GM10248 (cell line): ENCODE measurements at regions not wholly inside any gene's neighbourhood (a gene's known extent, or its start where the extent isn't known, plus 50 kb on each side); places are given as distances from the start of the nearest gene placed in this dataset.

Experiments used
- CTCF ChIA-PET: fragments of 300-600 bp; sonication (Branson Sonifier 250); formaldehyde crosslinking; extraction: SDS; loops from one replicate; lab custom pipeline; 2021; ENCODE audit warnings: antibody characterized with exemption; lab: Yijun Ruan, JAX
- POLR2A ChIA-PET: fragments of 350-650 bp; sonication (Branson Sonifier 250); formaldehyde crosslinking; extraction: SDS; loops from one replicate; lab custom pipeline; 2020; ENCODE audit warnings: antibody characterized with exemption; lab: Yijun Ruan, JAX
- DNase-seq: peaks from one replicate; pipeline ENCODE4 v3.0.0; 2012; ENCODE audit errors: extremely low spot score
- CTCF ChIP-seq: IDR thresholded peaks from 2 replicates; pipeline ENCODE4 v1.5.1; 2012; ENCODE audit warnings: mild to moderate bottlenecking, low read depth; ENCODE audit errors: extremely low read depth, missing control alignments, control extremely low read depth

GRCh38 chr1:222167896-222168295 is 380.0 kb downstream of the HHIPL2 start:
- CTCF ChIA-PET = interaction anchor here (0.7 to 1.2 kb wide), 4 partner anchors 9 to 689 kb away, joined by 3 read pairs; no protein-coding TSS in a partner anchor
- no peak for DNase-seq
- POLR2A ChIA-PET = no interaction called here
- no peak for TF ChIP-seq CTCF

- POLR2A ChIA-PET = no interaction called here
- DNase-seq = peak; percentile 29
- CTCF ChIA-PET = interaction anchor here (0.7 to 1.2 kb wide), 3 partner anchors 9 to 71 kb away, joined by 3 read pairs; no protein-coding TSS in a partner anchor
- peak; percentile 39 for TF ChIP-seq CTCF
These were observed 380.8 kb downstream of the HHIPL2 start for GRCh38 chr1:222167111-222167510.

DNA sequence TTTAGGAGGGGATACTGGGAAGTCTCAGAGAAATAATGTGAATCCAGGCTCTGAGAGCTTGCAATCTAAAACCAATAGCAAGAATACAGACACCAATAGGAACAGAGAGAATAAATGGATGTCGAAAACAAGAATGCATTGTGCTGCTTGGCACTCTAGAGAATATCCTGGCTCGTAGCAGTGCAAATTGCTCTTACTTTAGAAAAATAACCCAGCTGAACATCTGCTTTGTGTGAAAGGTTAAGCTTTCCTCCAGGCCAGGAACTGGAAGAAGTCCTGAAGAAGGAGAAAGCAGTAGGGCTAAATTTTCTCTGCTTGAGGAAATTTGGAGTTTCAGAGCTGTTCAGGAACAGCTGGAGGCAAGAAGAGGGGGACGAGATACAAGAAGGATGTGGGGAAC is 382.3 kb downstream of the HHIPL2 start:
- TF ChIP-seq CTCF = no peak
- DNase-seq = no peak
- ChIA-PET CTCF (interaction anchor here (0.8 to 1.3 kb wide), 4 partner anchors 9 to 1355 kb away, joined by 3 to 4 read pairs (median 3); no protein-coding TSS in a partner anchor), POLR2A (no interaction called here)

DNA sequence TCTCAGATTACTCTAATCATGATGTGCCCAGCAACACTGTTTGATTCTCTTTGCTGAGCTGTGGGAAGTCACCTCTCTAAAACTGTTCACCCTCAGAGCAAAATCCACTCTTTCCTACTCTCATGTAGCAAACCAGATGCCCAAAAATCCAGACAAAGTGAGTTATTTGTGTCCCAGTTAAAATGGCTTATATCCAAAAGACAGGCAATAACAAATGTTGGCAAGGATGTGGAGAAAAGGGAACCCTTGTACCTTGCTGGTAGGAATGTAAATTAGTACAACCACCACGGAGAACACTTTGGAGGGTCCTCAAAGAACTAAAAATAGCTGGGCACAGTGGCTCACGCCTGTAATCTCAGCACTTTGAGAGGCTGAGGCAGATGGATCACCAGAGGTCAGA is 384.0 kb downstream of the HHIPL2 start:
- ChIA-PET POLR2A (no interaction called here), CTCF (no interaction called here)
- no peak for TF ChIP-seq CTCF
- no peak for DNase-seq

- ChIA-PET CTCF (interaction anchor here (1.3 kb wide), 1 partner anchor 9 kb away, joined by 5 read pairs; no protein-coding TSS in a partner anchor), POLR2A (no interaction called here)
- no peak for TF ChIP-seq CTCF
- DNase-seq = no peak
These were observed 386.2 kb downstream of the HHIPL2 start for GRCh38 chr1:222161676-222162075.

DNA sequence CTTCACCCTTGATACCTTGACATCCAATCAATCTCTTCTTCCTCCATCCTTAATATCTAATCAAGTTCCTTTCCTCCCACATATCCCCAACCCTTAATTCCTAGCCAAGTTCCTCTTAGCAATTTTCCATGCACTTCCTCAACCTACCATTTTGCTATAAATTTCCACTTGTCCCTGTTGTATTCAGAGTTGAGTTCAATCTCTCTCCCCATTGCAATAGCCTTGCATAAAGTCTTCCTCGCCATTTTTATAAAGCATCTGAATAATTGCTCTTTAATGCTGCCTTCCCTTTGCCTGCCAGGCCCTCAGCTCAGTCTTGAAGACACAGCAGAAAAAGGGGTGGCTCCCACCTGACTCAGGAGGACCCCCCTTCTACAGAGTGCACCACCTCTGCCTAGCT is 390.3 kb downstream of the HHIPL2 start:
- no peak for TF ChIP-seq CTCF
- CTCF ChIA-PET = interaction anchor here (1.3 kb wide), 1 partner anchor 14 kb away, joined by 3 read pairs; no protein-coding TSS in a partner anchor
- no peak for DNase-seq
- POLR2A ChIA-PET = no interaction called here

DNA sequence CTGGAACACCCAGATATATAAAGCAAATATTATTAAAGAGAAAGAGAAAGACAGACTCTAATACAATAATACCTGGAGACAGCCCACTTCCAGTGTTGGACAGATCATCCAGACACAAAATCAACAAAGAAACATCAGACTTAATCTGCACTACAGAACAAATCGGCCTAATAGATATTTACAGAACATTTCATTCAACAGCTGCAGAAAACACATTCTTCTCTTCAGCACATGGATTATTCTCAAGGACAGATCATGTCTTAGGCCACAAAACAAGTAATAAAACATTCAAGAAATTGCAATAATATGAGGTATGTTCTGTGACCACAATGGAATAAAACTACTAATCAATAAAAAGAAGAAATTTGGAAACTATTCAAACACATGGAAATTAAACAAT is 398.3 kb upstream of the DUSP10 start:
- ChIA-PET CTCF (no interaction called here), POLR2A (no interaction called here)
- no peak for DNase-seq
- no peak for TF ChIP-seq CTCF
